Endothelial cell of umbilical vein (primary cell): ENCODE measurements at regions not wholly inside any gene's neighbourhood (a gene's known extent, or its start where the extent isn't known, plus 50 kb on each side); places are given as distances from the start of the nearest gene placed in this dataset.

ENCODE experiments used
- CTCF ChIP-seq, 2 donors: IDR thresholded peaks; 1 replicate in 1 of 2; 2 replicates in 1 of 2; pipeline ENCODE4 v1.5.1; 2011; ENCODE audit warnings: low read length in 2 of 2, mild to moderate bottlenecking in 2 of 2, moderate library complexity in 2 of 2, control low read depth in 1 of 2, inconsistent platforms in 1 of 2, low read depth in 1 of 2; ENCODE audit not compliant: insufficient read depth in 1 of 2; ENCODE audit errors: extremely low read depth in 1 of 2
- EZH2 ChIP-seq: IDR thresholded peaks from 2 replicates; pipeline ENCODE4 v1.6.1; 2012; ENCODE audit warnings: borderline replicate concordance, low read depth, mild to moderate bottlenecking, moderate library complexity, low read length, inconsistent platforms; ENCODE audit not compliant: severe bottlenecking
- MAX ChIP-seq: IDR thresholded peaks from 2 replicates; pipeline ENCODE4 v1.6.1; 2011; ENCODE audit not compliant: insufficient read depth, insufficient read length
- MYC ChIP-seq: IDR thresholded peaks from one replicate; pipeline ENCODE4 v1.6.1; 2011; ENCODE audit warnings: mild to moderate bottlenecking, low read depth, low read length
- POLR2A ChIP-seq: IDR thresholded peaks from 2 replicates; pipeline ENCODE4 v1.6.1; 2012; ENCODE audit warnings: low read depth, mild to moderate bottlenecking, control low read depth, low read length
- POLR2AphosphoS5 ChIP-seq: IDR thresholded peaks from 2 replicates; pipeline ENCODE4 v1.6.1; 2012; ENCODE audit warnings: low read depth, mild to moderate bottlenecking, control low read depth, low read length, moderate library complexity; ENCODE audit not compliant: insufficient read depth

GRCh38 chr4:113824396-113824795, 62.9 kb upstream of the CAMK2D start:
- TF ChIP-seq EZH2 = no peak
- TF ChIP-seq CTCF (IDR thresholded peaks at IDR 0.05; ENCODE audit: extremely low read depth in 1 of 2, insufficient read depth in 1 of 2, low read depth in 1 of 2, low read length in 2 of 2) = no peak
- no peak for TF ChIP-seq POLR2A
- TF ChIP-seq MAX = no peak
- TF ChIP-seq POLR2AphosphoS5 = no peak
- TF ChIP-seq MYC = no peak
